ENCODE measurements at regions not wholly inside any gene's neighbourhood (a gene's known extent, or its start where the extent isn't known, plus 50 kb on each side); places are given as distances from the start of the nearest gene placed in this dataset.

DNA sequence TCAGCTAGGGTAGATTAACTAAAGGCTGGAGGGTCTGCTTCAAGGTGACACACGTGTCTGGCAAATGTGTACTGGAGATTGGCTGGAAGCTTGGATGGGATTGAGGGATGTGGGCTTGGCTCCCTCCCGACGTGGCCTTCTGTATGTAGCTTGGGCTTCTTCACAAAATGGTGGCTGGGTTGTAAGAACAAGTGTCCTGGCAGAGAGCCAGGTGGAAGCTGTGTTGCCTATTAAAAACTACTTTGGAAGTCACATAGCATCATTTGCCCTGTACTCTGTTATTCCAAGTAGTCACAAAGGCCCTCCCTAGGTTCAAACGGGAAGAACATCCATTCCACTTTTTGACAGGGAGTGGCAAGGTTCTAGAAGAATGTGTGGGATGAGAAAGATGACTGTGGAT lies 174.1 kb upstream of the PRICKLE1 start (continued):
- TF ChIP-seq, protein P1, sequence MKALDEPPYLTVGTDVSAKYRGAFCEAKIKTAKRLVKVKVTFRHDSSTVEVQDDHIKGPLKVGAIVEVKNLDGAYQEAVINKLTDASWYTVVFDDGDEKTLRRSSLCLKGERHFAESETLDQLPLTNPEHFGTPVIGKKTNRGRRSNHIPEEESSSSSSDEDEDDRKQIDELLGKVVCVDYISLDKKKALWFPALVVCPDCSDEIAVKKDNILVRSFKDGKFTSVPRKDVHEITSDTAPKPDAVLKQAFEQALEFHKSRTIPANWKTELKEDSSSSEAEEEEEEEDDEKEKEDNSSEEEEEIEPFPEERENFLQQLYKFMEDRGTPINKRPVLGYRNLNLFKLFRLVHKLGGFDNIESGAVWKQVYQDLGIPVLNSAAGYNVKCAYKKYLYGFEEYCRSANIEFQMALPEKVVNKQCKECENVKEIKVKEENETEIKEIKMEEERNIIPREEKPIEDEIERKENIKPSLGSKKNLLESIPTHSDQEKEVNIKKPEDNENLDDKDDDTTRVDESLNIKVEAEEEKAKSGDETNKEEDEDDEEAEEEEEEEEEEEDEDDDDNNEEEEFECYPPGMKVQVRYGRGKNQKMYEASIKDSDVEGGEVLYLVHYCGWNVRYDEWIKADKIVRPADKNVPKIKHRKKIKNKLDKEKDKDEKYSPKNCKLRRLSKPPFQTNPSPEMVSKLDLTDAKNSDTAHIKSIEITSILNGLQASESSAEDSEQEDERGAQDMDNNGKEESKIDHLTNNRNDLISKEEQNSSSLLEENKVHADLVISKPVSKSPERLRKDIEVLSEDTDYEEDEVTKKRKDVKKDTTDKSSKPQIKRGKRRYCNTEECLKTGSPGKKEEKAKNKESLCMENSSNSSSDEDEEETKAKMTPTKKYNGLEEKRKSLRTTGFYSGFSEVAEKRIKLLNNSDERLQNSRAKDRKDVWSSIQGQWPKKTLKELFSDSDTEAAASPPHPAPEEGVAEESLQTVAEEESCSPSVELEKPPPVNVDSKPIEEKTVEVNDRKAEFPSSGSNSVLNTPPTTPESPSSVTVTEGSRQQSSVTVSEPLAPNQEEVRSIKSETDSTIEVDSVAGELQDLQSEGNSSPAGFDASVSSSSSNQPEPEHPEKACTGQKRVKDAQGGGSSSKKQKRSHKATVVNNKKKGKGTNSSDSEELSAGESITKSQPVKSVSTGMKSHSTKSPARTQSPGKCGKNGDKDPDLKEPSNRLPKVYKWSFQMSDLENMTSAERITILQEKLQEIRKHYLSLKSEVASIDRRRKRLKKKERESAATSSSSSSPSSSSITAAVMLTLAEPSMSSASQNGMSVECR (CRISPR knock-in tag; IDR thresholded peaks at IDR 0.05; ENCODE audit: borderline replicate concordance) = no peak
- TF ChIP-seq ZNF423 (CRISPR knock-in tag; IDR thresholded peaks at IDR 0.05) (no peak), RORB (CRISPR knock-in tag; IDR thresholded peaks at IDR 0.05) (no peak), NFATC4 (CRISPR knock-in tag; IDR thresholded peaks at IDR 0.05) (no peak)
- TF ChIP-seq, protein P2, sequence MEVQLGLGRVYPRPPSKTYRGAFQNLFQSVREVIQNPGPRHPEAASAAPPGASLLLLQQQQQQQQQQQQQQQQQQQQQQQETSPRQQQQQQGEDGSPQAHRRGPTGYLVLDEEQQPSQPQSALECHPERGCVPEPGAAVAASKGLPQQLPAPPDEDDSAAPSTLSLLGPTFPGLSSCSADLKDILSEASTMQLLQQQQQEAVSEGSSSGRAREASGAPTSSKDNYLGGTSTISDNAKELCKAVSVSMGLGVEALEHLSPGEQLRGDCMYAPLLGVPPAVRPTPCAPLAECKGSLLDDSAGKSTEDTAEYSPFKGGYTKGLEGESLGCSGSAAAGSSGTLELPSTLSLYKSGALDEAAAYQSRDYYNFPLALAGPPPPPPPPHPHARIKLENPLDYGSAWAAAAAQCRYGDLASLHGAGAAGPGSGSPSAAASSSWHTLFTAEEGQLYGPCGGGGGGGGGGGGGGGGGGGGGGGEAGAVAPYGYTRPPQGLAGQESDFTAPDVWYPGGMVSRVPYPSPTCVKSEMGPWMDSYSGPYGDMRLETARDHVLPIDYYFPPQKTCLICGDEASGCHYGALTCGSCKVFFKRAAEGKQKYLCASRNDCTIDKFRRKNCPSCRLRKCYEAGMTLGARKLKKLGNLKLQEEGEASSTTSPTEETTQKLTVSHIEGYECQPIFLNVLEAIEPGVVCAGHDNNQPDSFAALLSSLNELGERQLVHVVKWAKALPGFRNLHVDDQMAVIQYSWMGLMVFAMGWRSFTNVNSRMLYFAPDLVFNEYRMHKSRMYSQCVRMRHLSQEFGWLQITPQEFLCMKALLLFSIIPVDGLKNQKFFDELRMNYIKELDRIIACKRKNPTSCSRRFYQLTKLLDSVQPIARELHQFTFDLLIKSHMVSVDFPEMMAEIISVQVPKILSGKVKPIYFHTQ (CRISPR knock-in tag; IDR thresholded peaks at IDR 0.05) = no peak
- TF ChIP-seq, protein P3, sequence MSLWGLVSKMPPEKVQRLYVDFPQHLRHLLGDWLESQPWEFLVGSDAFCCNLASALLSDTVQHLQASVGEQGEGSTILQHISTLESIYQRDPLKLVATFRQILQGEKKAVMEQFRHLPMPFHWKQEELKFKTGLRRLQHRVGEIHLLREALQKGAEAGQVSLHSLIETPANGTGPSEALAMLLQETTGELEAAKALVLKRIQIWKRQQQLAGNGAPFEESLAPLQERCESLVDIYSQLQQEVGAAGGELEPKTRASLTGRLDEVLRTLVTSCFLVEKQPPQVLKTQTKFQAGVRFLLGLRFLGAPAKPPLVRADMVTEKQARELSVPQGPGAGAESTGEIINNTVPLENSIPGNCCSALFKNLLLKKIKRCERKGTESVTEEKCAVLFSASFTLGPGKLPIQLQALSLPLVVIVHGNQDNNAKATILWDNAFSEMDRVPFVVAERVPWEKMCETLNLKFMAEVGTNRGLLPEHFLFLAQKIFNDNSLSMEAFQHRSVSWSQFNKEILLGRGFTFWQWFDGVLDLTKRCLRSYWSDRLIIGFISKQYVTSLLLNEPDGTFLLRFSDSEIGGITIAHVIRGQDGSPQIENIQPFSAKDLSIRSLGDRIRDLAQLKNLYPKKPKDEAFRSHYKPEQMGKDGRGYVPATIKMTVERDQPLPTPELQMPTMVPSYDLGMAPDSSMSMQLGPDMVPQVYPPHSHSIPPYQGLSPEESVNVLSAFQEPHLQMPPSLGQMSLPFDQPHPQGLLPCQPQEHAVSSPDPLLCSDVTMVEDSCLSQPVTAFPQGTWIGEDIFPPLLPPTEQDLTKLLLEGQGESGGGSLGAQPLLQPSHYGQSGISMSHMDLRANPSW (CRISPR knock-in tag; conservative IDR thresholded peaks at IDR 0.05; ENCODE audit: low read depth) = no peak

DNA sequence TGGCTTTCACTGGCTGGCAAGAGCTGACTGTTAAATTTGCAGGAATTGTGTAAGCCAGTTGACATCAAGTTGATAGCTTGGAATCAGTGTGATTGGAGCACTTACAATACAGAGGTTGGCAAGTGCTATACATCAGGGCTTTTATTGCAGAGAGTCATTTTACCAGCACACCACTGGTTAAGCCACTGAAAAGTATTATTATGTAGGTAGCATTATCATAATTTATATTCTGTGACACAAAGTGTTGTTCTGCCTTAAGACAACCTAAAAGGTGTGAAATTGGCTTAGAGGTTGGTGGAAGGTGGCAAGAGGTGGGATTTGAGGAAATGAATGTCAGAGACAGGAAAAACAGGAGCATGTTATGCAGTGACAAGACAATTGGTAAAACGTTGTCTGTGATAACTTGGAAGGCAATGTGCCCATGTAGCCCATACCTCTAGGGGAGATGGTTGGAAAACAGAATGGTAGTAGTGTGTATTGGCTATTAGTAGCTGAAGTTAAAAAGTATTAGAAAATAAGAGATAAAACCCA lies 172.9 kb upstream of the PRICKLE1 start:
- Mint-ChIP-seq H3K36me3 (no peaks in the 10 kb centered on the region), H3K9me3 (no peaks in the 10 kb centered on the region), H3K4me3 (no peak overlapping the region), H3K4me1 (peaks cover 35% of the 10 kb centered on the region), H3K27me3 (ENCODE audit: low read depth) (no peaks in the 10 kb centered on the region), H3K27ac (no peak overlapping the region)
- CTCF ChIA-PET = no interaction called here
- DNase-seq (ENCODE audit: low spot score) (no peak), ATAC-seq (no peak)
- TF ChIP-seq, protein P4, sequence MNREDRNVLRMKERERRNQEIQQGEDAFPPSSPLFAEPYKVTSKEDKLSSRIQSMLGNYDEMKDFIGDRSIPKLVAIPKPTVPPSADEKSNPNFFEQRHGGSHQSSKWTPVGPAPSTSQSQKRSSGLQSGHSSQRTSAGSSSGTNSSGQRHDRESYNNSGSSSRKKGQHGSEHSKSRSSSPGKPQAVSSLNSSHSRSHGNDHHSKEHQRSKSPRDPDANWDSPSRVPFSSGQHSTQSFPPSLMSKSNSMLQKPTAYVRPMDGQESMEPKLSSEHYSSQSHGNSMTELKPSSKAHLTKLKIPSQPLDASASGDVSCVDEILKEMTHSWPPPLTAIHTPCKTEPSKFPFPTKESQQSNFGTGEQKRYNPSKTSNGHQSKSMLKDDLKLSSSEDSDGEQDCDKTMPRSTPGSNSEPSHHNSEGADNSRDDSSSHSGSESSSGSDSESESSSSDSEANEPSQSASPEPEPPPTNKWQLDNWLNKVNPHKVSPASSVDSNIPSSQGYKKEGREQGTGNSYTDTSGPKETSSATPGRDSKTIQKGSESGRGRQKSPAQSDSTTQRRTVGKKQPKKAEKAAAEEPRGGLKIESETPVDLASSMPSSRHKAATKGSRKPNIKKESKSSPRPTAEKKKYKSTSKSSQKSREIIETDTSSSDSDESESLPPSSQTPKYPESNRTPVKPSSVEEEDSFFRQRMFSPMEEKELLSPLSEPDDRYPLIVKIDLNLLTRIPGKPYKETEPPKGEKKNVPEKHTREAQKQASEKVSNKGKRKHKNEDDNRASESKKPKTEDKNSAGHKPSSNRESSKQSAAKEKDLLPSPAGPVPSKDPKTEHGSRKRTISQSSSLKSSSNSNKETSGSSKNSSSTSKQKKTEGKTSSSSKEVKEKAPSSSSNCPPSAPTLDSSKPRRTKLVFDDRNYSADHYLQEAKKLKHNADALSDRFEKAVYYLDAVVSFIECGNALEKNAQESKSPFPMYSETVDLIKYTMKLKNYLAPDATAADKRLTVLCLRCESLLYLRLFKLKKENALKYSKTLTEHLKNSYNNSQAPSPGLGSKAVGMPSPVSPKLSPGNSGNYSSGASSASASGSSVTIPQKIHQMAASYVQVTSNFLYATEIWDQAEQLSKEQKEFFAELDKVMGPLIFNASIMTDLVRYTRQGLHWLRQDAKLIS (CRISPR knock-in tag; IDR thresholded peaks at IDR 0.05; ENCODE audit: borderline replicate concordance) = no peak
- TF ChIP-seq, protein P5, sequence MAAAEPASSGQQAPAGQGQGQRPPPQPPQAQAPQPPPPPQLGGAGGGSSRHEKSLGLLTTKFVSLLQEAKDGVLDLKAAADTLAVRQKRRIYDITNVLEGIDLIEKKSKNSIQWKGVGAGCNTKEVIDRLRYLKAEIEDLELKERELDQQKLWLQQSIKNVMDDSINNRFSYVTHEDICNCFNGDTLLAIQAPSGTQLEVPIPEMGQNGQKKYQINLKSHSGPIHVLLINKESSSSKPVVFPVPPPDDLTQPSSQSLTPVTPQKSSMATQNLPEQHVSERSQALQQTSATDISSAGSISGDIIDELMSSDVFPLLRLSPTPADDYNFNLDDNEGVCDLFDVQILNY (CRISPR knock-in tag; IDR thresholded peaks at IDR 0.05) = no peak
- POLR2A ChIA-PET = no interaction called here

Data from WTC11 (cell line).